ENCODE measurements at regions not wholly inside any gene's neighbourhood (a gene's known extent, or its start where the extent isn't known, plus 50 kb on each side); places are given as distances from the start of the nearest gene placed in this dataset.

DNA sequence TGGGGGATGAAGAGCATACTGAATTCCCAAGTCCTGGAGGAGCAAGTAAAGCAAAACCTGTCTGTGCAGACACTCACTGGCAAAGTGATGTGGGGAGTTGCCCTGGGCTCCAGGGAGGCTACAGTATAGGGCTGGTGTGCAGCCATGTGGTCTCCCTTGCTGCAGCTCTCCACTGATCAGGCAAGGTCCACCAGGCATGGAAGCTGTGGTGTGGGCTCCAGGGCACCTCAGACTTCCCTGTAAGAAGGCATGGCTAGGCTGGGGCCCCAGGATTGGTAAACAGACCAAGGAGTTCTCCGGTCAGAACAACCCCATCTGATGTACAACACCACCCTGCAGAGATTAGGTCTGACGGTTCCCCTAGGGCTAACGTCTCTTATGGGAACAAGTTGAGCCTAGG is 241.9 kb upstream of the NDST4 start:
- Histone ChIP-seq H3K27ac (no peak overlapping the region), H3K27me3 (no peaks in the 10 kb centered on the region), H3K9me3 (no peaks in the 10 kb centered on the region), H3K36me3 (no peaks in the 10 kb centered on the region), H3K4me1 (no peaks in the 10 kb centered on the region), H3K4me3 (no peak overlapping the region)
- intact Hi-C loops (cut with DNase I; ENCODE audit: low total_unique reads), result no loop called here
- DNase-seq, result no peak
- no peak for TF ChIP-seq CTCF (IDR thresholded peaks at IDR 0.05)

- Histone ChIP-seq H3K27ac (no peak overlapping the region), H3K4me3 (no peak overlapping the region), H3K27me3 (no peaks in the 10 kb centered on the region), H3K4me1 (no peaks in the 10 kb centered on the region), H3K36me3 (no peaks in the 10 kb centered on the region), H3K9me3 (no peaks in the 10 kb centered on the region)
- DNase-seq, result no peak
- intact Hi-C loops (cut with DNase I; ENCODE audit: low total_unique reads), result no loop called here
- no peak for TF ChIP-seq CTCF (IDR thresholded peaks at IDR 0.05)
- no peak for TF ChIP-seq POLR2A (IDR thresholded peaks at IDR 0.05)
These were observed 239.9 kb upstream of the NDST4 start for GRCh38 chr4:115353370-115353769.

DNA sequence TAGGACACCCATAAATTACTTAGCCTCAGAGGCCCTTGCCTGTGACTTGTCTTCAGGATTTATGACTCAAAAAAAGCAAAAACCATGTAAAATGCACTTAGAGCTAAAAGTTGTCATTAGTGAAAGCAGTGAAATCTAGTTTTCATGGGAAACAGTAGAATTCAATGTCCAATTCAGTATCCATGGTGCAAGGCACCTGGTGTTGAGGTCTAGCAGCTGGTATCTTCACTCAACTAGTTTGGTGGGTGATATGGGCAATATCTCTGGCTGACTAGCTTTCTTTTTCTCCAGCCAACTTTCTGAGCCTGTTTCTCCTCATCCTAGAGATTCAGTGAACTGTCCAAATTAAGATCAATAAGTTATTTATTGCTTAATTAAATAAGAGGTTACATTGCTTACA is 229.8 kb upstream of the NDST4 start:
- Histone ChIP-seq H3K36me3 (no peaks in the 10 kb centered on the region), H3K9me3 (no peaks in the 10 kb centered on the region), H3K4me3 (no peak overlapping the region), H3K4me1 (no peaks in the 10 kb centered on the region), H3K27ac (no peak overlapping the region), H3K27me3 (no peaks in the 10 kb centered on the region)
- DNase-seq, result no peak
- intact Hi-C loops (cut with DNase I; ENCODE audit: low total_unique reads), result no loop called here
- TF ChIP-seq POLR2A (IDR thresholded peaks at IDR 0.05), result no peak
- TF ChIP-seq CTCF (IDR thresholded peaks at IDR 0.05), result no peak

DNA sequence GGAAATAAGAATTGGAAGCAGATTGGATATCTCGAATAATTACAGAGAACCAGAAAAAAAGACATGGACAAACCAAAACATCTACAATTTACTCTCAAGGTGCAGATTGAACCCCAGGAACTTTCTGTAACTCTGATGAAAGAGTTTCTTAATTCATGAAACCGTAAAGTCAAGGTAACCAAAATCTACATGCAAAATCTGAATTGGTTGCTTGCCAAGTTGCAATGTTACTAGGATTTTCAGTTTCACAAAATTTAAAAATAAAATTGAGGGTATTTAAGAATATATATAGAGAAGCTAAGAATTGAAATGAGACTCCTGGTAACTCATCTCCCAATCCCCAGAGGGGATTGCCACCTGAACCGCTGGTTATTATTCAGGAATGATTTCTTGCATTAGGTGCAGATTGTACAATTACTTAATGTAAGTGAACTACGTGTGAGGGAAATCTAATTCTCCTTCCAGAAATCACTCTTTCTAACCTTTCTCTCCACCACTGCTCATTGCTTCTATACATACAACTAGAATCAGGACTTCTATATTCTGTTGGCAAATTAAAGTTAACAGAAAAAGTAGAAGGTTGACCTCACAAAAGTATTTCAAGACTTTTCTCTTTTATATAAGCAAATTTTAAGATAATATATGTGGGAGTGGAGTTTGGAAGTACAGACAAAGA is 221.5 kb upstream of the NDST4 start:
- H3K9me3 ChIP-seq, result no peaks in the 10 kb centered on the region
- intact Hi-C loops (cut with DNase I; ENCODE audit: low total_unique reads), result no loop called here
- H3K4me3 ChIP-seq, result no peak overlapping the region
- H3K4me1 ChIP-seq, result no peaks in the 10 kb centered on the region
- no peak overlapping the region for H3K27ac ChIP-seq
- TF ChIP-seq POLR2A (IDR thresholded peaks at IDR 0.05) (no peak), CTCF (IDR thresholded peaks at IDR 0.05) (no peak)
- no peaks in the 10 kb centered on the region for H3K27me3 ChIP-seq
- DNase-seq, result no peak
- no peaks in the 10 kb centered on the region for H3K36me3 ChIP-seq

DNA sequence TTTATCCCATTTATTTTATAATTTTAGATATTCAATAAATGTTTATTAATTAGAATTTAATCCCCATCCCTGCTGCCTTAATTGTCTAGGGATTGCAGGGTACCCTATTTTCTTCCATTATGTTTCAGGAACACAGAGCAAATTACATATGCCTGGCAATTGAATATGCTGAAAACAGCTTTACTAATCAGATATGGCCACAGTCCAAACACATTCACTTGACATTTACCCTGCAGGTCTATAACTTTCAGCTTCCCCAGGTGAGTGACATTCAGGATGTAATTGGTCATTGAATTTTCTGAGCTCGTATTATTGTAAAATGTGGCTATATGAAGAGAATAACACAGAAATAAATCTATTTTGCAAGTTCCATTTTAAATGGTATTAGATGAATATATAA is 218.7 kb upstream of the NDST4 start:
- no peaks in the 10 kb centered on the region for H3K36me3 ChIP-seq
- intact Hi-C loops (cut with DNase I; ENCODE audit: low total_unique reads), result no loop called here
- H3K27ac ChIP-seq, result no peak overlapping the region
- DNase-seq, result no peak
- H3K27me3 ChIP-seq, result no peaks in the 10 kb centered on the region
- TF ChIP-seq CTCF (IDR thresholded peaks at IDR 0.05) (no peak), POLR2A (IDR thresholded peaks at IDR 0.05) (no peak)
- H3K9me3 ChIP-seq, result no peaks in the 10 kb centered on the region
- no peak overlapping the region for H3K4me3 ChIP-seq
- H3K4me1 ChIP-seq, result no peaks in the 10 kb centered on the region
